ENCODE measurements at regions not wholly inside any gene's neighbourhood (a gene's known extent, or its start where the extent isn't known, plus 50 kb on each side); places are given as distances from the start of the nearest gene placed in this dataset.
"Not testable (repeated sequence)": the region's sequence is repeated elsewhere in the genome, so short reads cannot be mapped to it uniquely, and the experiment has no call there.

DNA sequence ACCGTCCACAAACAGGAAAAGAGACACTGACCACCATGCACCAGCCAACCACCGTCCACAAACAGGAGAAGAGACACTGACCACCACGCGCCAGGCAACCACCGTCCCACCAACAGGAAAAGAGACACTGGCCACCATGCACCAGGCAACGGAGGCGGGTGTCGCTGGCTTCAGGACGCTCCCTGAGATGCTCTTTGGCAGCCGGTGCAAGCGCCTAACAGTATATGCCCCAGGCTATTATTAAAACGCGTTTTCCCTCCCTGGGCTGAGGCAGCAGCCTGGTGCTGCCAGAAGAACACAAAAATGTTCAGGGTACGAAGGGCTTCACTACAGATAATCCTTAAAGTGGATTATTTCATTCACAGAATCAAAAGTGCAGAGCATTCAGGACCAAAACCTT, 235.1 kb downstream of the DLL1 start:
- not testable (repeated sequence) for DNase-seq

DNA sequence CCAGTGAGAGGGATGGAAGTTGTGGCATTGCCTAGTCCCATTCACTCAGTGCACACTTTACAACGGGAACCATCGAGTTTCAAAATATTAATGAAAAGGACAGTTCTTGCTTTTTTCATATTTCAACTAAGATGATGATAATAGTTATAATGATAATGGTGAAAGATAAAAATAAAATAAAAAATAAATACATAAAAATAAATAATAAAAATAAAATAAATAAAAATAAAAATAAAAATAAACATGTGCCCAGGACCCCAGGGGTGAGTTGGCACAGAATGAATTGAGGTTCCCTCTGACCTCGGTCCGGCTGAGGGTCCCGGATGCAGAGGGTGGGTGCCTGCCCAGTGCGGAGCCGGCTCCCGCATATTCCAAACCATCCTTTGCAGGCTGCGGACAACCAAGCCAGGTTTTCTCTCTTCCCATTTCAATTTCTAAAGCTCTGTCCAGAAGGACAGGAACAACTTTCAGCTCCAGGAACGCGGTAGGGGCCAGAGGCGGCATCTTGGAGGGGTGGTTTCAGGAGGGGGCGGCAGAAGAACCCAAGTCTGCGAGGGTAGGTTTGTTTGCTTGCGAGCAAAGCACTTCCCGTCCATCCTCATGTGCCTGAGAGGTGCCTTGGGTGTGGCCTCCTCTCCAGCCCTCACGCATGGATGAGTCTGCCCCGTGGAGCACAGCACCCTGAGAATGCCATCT, 236.8 kb downstream of the DLL1 start:
- DNase-seq, result peak; percentile 4

DNA sequence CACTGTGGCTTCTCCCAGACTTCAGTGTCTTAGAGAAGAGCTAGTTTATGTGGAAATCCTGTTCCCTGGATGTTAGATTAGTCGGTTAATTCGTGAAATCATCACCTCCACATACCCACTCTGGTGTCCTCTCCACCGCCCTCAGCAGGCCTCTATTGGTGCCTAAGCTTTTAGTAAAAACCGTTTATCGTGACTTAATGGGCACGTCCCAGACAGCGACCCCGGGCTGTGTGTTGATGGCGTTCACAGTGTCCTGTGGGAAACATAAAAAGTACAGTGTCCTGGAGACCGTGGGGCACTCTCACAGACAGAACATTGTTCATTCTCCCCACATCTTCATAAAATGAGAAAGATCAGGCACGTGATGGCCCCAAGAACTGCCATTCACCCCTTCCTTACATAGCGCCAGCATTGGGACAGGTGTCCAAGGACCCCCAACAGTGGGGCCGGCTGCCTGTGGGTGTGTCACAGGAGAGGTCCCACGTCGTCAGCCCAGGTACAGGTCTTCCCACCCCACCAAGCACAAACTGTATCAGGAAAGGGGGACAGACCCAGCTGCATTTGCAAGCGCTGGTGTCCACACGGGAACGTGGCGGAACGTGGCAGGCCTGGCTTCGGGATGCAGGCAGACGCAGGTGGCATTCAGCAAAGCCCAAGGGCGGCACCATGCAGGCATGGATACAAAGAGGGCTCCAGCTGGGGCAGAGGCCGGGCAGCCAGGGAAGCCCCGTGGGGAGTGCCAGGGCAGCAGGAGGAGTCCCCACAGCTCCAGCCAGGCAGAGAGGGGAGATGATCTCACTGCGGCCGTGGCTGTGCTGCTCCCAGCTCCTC, 237.7 kb downstream of the DLL1 start:
- DNase-seq, result peak; percentile 3

DNA sequence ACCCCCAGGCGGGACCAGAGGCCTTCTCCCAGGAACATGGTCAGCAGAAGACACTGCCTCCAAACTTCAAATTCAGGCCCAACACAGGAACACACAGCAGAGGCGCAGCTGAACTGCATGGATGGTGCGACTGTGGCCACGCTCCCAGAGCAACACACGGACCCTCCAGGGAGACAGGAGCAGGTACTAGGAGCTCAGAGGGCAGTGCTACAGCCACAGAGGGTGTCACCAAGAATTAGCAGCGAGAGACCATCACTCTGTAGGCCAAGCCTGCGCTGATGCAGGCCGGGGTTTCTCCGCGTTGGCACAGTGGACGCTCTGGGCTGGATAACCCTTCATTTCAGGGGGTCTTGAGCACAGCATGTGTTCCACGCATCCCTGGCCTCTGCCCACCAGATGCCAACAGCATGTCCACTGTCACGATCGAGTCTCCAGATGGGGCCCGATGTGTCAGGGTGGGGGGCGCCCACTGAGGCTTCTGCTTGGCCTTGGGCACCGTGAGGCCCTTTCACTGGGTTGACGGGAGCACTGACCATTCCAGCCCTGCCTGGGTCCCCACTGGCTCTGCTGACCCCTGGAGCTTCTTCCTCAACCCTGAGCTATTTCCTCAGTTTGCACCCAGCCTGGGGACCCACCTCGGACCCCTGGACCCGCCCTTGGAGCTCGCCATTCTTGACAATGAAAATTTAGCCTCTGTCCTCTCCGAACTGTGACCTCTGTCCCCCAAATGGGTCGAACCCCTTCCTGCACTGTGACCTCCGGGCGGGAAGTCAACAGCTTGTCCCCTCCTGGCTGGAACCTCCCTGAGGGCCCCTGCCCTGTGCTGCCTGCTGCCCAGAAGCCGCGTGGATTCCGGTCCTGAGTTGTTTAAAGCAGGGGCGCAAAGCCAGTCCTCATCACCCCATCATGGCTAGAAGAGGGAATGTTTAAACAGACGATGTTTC, 239.4 kb downstream of the DLL1 start:
- DNase-seq, result peak; percentile 4

DNA sequence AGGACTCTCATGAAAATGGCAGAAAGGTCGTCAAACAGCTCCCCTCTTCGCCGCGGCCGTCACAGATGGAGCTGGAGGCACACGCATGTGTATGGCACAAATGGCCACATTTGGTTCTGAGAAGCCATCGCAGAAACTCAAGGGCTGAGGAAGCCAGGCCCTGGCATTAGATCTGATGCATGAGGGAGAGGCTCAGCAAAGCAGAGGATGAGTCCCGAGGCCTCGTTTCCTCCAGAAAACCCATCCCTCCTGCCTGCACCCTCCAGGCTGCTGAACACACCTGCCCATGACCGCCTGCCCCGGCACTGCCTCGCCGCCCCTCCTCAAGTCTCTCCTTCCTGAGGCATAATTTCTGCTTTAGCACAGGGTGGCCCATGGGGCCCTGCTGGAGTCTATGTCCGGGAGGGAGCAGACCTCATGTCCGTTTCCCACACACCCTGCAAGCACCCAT, 240.3 kb downstream of the DLL1 start:
- DNase-seq, result peak; percentile 6

DNA sequence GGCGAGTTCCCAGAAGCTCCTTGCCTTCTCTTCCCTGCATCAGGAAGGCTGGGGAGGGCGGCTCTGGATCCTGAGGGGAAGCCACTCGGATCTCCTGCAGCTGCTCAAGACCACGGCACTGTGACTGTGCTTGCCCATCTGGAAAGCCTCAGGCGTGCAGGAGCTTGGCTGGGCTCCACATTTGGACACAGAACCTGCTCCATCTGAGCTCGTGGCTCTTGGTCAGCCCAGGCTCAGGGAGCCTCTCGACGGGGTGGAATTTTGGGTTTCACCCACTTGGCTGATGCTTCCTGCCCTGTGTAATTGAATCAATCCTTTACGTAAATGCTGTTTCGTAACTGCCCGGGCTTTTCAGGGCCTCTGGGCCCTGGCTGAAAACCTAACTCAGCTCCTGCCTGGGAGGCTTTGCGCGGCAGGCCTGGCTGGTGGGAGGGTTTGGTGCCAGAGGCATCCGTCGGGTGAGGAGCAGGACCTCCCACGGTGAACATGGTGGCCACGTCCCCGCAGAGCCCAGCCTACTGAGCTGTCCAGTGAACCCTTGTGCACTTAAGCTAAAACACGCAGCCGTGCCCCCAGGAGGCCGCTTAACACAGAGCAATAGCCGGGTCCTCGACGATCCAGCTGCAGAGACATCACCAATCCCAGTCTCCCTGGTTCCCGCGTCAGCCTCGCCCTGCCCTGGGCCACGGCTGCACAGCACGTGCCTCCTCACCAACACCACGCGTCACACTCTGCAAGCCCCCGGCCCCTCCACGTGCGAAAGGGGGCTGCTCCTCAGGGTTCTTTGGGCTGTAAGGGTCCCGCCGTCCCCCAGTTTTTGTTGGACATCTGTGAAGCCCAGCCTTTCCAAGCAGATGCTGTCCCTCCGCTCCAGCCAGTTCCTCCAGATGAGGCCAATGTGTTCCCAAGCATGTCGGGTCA, 241.0 kb downstream of the DLL1 start:
- peak; percentile 7 for DNase-seq

DNA sequence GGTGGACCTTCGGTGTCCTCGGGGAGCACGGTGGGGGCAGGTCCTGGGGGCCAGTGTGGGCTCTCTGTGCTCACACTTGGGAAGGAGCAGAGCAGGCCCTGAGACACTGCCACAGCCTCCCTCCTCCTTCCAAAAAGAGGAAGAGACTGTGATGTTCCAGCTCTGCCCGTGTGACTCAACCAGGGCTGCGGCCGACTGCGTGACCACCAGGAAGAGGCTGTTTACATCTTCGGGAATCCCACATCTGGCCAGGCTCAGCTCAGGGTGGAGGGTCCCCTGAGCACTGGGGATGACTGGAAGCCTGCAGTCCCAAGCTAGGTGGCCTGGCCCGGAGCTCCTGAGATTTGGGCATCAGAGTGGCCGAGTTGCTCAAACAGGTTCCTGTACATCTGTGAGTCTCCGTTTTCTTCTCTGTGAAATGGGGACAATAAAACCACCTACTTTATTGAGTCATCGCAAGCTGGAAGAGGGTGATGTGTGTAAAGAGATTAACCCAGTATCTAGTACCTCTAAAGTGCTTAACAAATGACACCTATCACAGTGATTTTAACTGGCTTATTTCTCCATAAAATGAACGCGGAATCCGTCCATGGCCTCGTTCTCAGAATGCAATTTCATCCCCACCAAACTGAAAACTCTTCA, 242.1 kb downstream of the DLL1 start:
- peak; percentile 4 for DNase-seq

DNA sequence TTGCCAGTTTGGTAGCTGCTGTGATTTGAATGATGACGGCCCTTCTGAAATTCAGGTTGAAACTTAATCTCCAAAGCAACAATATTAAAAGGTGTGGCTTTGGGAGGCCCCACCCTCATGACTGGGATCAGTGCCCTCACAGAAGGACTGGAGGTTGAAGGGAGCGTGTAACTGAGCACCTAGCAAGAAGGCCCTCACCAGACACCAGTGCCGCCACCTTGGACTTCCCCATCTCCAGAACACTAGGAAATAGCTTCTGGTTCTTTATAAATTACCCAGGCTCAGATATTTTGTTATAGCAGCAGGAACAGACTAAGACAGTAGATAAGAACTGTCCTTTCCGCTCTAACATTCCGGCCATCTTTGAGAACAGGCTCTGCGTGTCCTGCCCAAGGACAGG, 243.1 kb downstream of the DLL1 start:
- peak; percentile 1 for DNase-seq

DNA sequence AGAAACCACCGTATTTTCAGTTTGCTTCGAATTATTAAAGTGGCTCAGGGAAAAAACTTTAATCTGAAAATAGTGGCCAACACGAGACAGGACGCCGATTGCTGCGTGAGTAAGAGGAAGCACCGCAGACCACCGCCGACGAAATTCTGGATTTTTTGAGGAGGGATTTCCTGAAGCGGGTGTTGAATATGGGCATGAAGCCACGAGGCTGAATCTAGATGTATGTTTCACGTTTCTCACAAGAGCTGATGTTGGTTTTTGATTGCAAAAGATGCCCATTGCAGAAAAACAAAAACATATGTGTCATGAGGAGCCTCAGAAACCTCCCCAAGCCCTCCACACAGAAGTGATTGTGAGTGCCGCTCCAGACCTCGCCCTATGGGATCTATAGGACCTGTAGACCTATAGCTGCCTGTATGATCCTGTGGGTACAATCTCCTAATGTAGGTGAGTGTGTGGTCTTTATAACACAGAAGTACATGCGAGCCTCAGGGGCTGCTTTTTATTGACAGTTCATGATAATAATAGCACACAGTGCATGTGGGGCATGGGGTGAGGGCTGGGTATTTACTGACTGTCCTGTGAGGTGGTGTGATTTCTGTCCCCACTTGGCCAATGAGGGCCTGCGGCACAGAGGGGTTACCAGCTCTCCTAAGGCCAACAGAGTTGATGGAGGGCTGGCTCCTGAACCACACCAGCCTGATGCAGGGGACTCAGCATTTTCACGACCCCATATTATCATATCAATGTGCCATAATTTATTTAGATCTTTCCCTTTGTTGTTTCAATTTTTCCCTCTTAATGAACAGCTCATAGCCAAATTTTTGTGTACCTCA, 243.9 kb downstream of the DLL1 start:
- DNase-seq, result peak; percentile 1

DNA sequence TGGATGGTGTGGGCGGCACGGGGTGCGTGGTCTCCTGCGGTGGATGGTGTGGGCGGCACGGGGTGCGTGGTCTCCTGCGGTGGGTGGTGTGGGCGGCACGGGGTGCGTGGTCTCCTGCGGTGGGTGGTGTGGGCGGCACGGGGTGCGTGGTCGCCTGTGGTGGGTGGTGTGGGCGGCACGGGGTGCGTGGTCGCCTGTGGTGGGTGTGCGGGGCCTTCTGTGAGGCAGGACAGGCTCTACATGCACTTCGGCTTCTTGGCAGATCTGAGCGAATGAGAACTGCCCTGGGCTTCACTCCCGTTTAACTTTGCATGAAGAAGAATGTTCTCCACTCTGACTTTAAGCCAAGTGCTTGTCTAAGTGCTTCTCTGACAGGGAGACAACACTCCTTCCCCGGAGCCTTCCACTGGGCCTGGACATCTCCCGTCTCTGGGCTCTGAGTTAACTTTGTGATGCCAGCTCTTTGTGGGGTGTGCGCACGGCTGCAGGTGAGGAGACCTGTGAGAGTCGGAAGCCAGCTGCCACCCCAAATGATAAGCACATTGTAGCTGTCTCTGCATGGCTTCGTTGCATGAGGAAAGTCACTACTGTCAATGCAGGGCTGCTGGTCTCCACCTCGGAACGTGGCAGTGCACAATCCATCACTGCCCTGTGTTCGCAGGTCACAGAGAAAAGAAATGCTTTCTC, 244.8 kb downstream of the DLL1 start:
- peak; percentile 6 for DNase-seq

DNA sequence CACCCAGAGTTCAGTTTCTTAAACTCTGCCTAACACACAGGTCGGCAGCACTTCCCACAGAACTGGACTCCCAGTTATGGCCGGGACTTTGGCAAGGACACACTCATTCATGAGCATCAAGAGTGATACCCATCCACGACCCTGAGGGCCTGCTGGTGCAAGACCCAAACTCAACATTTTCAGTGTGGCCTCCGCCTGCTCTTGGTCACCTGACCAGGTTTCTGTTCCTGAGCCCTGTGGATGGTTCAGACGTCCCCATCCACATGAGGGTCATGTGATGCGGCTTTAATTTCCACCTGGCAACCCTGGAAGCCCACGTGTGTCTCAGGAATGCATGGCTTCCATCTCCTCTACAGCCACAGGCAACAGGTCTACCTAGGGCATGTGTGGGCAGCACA, 245.3 kb downstream of the DLL1 start:
- DNase-seq, result peak; percentile 3

DNA sequence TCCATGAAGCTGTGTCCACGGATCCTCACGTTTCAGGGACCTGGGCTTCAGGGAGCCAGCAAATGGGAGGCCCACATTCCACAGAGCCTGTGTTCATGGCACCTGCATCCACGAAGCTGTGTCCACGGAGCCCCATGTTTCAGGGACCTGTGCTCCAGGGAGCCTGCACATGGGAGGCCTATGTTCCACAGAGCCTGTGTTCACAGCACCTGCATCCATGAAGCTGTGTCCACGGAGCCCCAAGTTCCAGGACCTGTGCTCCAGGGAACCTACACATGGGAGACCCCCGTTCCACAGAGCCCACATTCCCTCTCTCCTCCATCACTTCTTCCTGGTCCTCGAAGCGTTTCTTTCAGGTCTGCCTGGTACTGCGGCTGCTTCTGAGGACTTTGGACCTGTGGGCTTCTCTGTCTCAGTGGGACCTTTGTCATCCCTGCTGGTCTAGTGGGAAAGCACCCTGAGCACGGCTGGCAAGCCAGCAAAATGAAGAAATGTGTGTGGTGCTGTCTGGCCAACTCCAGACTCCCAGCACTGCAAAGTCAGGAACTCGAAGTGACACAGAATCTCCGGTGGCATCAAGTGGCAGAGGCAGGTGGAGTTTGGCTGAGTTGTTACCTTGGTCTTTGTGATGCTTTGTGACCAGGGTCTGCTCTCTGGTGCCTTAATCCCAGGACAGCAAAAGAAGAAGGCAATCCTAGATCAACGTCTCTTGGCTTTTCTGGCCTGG, 245.9 kb downstream of the DLL1 start:
- peak; percentile 4 for DNase-seq

DNA sequence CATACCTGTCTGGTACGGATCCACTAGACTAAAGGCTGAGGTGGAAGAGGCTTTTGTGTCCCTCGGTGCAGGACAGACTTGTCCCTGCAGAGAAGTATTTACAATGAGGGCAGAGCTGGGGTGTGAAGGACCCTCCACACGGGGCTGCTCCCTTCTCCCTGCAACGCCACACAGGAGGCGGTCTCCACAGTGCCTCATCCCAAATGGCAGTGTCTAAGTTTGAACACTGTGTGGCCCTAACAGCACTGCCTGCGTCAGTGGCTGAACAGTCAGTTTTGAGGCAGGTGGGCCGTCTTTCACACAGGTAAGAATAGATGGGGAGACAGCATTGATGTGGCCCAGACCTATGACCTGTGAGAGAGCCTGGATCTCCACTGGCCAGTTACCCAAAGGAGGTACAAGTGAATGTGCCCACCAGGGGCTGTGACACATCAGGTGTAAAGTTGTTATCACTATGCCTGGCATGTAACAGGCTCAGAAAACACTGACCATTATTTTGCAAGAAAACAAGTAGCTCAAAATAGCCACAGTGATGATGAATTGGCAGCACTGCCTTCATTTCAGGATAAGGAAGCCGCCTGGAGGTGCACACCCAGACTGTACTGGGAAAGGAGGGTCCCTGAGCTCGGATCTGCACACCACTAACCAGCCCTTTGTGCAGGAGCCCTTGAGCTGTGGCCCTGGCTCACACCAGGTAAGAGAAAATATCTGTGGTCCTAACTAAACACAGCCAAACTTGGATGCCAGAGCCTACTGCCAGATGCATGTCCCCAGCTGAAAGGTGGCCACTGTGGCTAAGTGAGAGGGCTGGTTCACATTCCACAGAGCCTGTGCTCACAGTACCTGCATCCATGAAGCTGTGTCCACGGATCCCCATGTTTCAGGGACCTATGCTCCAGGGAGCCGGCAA, 246.7 kb downstream of the DLL1 start:
- peak; percentile 0 for DNase-seq

DNA sequence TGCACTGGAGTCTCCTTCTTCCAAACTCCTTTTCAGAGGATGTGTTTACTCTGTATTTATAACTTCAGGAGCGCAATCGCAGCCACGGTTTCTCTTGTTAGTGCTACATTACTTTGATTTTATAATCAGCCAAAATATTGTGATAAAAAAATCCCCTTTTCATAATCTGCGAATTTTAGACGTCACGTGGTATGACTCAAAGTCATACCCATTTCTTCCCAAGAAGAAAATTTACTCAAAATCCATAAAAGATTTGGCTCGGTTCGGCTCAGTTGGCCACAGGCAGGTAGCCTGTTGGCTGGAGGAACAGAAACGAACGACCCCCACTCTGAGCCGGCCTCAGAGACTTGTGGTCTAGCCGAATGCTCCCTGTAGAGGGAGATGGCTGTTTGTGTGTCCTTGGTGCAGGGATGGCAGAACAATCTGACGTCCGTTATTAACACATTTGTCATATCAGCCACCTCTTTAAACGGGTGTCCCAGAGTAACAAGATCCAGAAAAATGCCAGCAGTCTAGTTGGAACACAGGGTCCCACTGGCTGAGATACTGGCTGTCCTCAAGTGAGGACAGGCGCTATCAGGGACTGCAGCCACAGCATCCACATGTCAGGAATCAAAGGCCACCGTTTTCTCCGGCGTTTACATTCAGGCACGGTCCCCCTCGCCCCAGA, 247.6 kb downstream of the DLL1 start:
- DNase-seq, result no peak

DNA sequence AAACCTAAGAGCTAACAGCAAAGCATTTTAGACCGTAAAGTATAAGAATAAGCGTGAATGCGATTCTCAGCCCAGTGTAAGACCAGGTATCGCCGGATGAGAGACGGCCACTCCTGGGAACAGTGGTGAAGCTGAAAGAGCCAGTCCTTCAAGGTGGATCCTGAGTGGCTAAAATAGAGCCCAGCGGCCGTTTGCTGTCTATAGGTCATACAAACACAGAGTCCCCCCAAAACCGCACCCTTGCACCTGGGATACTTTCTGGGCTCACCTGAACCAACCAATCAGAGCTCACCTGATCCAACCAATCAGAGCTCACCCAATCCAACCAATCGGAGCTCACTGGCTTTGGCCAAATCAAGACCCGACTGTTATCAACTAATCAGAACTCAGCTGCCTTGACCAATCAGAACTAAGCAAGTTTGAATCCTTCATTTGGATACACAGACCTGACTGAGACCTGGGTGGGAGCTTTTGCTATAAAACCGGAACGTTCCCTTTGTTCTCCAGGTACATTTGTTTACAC, 248.2 kb downstream of the DLL1 start:
- DNase-seq, result no peak

DNA sequence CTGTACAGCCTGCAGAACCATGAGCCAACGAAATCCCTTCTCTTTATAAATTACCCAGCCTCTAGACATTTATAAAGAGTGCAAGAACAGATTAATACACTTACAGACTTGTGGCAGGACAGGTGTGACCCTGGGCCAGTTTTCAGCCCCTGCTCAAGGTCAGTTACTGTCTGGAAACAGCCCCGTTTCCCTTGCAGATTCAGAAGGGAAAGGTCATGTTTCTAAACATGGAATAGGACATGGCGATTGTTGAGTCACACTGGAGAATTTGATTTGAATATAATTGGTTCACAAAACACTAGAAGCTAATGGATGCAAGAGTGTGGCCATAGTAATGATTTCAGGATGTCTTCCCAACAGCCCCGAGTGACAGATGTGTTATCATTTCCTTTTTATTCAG, 248.8 kb downstream of the DLL1 start:
- DNase-seq, result no peak

DNA sequence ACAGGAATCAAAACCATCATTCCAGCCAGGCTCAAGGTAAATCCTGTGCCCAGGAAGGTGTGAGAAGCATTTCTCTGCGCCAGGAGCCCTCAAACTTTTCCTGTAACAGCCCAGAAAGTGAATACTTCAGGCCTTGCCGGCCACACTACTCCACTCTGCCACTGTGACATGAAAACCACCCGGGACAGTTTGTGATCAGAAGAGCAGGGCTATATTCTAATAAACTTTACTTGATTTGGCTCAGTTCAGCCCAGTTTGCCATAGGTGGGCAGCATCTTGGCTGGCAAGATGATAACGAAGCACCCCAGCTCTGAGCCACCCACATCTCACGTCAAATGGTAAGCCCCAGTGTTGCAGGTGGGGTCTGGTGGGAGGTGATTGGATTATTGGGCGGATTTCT, 249.4 kb downstream of the DLL1 start:
- peak; percentile 0 for DNase-seq
